Peyer's patch (tissue), 4 donors: ENCODE measurements at regions not wholly inside any gene's neighbourhood (a gene's known extent, or its start where the extent isn't known, plus 50 kb on each side); places are given as distances from the start of the nearest gene placed in this dataset.

Experiments used
- DNase-seq, 3 donors: peaks; one replicate each; pipeline ENCODE4 v3.0.0-alpha.2; 2017 to 2019
- H3K27ac ChIP-seq, 4 donors: fragments of 200-600 bp; sonication (generic); one replicate each; pipeline ENCODE4 v1.5.1; 2016 to 2019
- H3K27me3 ChIP-seq, 2 donors: fragments of 200-600 bp; sonication (generic); one replicate each; pipeline ENCODE4 v1.5.1; 2019
- H3K36me3 ChIP-seq, 3 donors: fragments of 200-600 bp; sonication (generic); one replicate each; pipeline ENCODE4 v1.5.1; 2016 to 2019
- H3K4me1 ChIP-seq, 4 donors: fragments of 200-600 bp; sonication (generic); one replicate each; pipeline ENCODE4 v1.5.1; 2016 to 2019
- H3K4me3 ChIP-seq, 4 donors: fragments of 200-600 bp; sonication (generic); 1 replicate in 3 of 4; 2 replicates in 1 of 4; pipeline ENCODE4 v1.5.1; 2016 to 2019; ENCODE audit warnings: mild to moderate bottlenecking in 1 of 4
- H3K9me3 ChIP-seq, 4 donors: fragments of 200-600 bp; sonication (generic); one replicate each; pipeline ENCODE4 v1.5.1; 2016 to 2019; ENCODE audit warnings: mild to moderate bottlenecking in 1 of 4
- CTCF ChIP-seq, 6 experiments: fragments of 450-650 bp in 4 of 6; fragments of 200-600 bp in 2 of 6; sonication (generic) in 1 of 6; IDR thresholded peaks; one replicate each; pipeline ENCODE4 v1.5.1; 2017 to 2019; ENCODE audit warnings: antibody characterized with exemption in 6 of 6, mild to moderate bottlenecking in 3 of 6, moderate library complexity in 1 of 6
- POLR2A ChIP-seq, 2 donors: fragments of 450-650 bp; IDR thresholded peaks; one replicate each; pipeline ENCODE4 v1.5.1; 2017; ENCODE audit warnings: antibody characterized with exemption in 2 of 2, mild to moderate bottlenecking in 2 of 2, moderate library complexity in 2 of 2

DNA sequence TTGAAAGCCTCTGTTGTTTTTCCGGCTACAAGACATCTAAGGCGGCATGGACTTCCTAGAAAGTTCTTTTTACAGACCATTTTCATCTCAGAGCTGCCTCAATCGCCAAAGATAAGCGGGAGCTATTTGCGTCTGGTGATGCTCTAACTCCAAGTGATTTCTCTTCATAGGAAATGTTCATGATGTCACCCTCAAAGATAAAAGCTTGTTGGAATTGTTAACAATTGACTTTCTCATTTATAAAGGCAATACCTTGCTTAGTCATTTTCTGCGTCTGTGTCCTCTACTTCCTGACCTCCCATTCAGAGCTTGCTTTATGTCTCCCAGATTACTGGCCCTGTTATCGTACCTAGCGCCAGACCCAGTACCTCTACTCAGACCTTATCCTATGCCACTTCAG is 259.0 kb upstream of the G2E3 start:
- Histone ChIP-seq H3K27me3 (no peaks in the 10 kb centered on the region), H3K36me3 (no peaks in the 10 kb centered on the region), H3K4me3 (no peak overlapping the region), H3K27ac (no peak overlapping the region), H3K9me3 (no peaks in the 10 kb centered on the region), H3K4me1 (no peaks in the 10 kb centered on the region)
- DNase-seq: no peak
- TF ChIP-seq POLR2A (IDR thresholded peaks at IDR 0.05) (no peak), CTCF (IDR thresholded peaks at IDR 0.05) (no peak)

GRCh38 chr14:30303350-30303749 is 255.6 kb upstream of the G2E3 start:
- Histone ChIP-seq H3K4me3 (no peak overlapping the region), H3K4me1 (no peaks in the 10 kb centered on the region), H3K27me3 (no peaks in the 10 kb centered on the region), H3K27ac (no peak overlapping the region), H3K9me3 (no peaks in the 10 kb centered on the region), H3K36me3 (no peaks in the 10 kb centered on the region)
- DNase-seq: no peak
- TF ChIP-seq POLR2A (IDR thresholded peaks at IDR 0.05): no peak
- no peak for TF ChIP-seq CTCF (IDR thresholded peaks at IDR 0.05)

GRCh38 chr14:30305346-30305745 is 253.6 kb upstream of the G2E3 start:
- no peaks in the 10 kb centered on the region for H3K4me1 ChIP-seq
- H3K27ac ChIP-seq: no peak overlapping the region
- no peaks in the 10 kb centered on the region for H3K36me3 ChIP-seq
- no peaks in the 10 kb centered on the region for H3K27me3 ChIP-seq
- TF ChIP-seq CTCF (IDR thresholded peaks at IDR 0.05) (no peak), POLR2A (IDR thresholded peaks at IDR 0.05) (no peak)
- no peak overlapping the region for H3K4me3 ChIP-seq
- no peak for DNase-seq
- no peaks in the 10 kb centered on the region for H3K9me3 ChIP-seq

- H3K36me3 ChIP-seq: no peaks in the 10 kb centered on the region
- H3K27me3 ChIP-seq: no peaks in the 10 kb centered on the region
- no peak overlapping the region for H3K4me3 ChIP-seq
- H3K9me3 ChIP-seq: no peaks in the 10 kb centered on the region
- DNase-seq: no peak
- no peak for TF ChIP-seq POLR2A (IDR thresholded peaks at IDR 0.05)
- no peak for TF ChIP-seq CTCF (IDR thresholded peaks at IDR 0.05)
- H3K27ac ChIP-seq: no peak overlapping the region
- H3K4me1 ChIP-seq: no peaks in the 10 kb centered on the region
Measured at GRCh38 chr14:30309405-30309804, 249.6 kb upstream of the G2E3 start.

- peaks cover 0 to 4% (median 0%) of the 10 kb centered on the region in 4 donors for H3K9me3 ChIP-seq
- TF ChIP-seq CTCF (IDR thresholded peaks at IDR 0.05) (no peak), POLR2A (IDR thresholded peaks at IDR 0.05) (no peak)
- no peaks in the 10 kb centered on the region for H3K36me3 ChIP-seq
- H3K27me3 ChIP-seq: no peaks in the 10 kb centered on the region
- H3K4me1 ChIP-seq: no peaks in the 10 kb centered on the region
- H3K27ac ChIP-seq: no peak overlapping the region
- DNase-seq: no peak
- H3K4me3 ChIP-seq: no peak overlapping the region
Measured at GRCh38 chr14:30312214-30312613, 246.7 kb upstream of the G2E3 start.

DNA sequence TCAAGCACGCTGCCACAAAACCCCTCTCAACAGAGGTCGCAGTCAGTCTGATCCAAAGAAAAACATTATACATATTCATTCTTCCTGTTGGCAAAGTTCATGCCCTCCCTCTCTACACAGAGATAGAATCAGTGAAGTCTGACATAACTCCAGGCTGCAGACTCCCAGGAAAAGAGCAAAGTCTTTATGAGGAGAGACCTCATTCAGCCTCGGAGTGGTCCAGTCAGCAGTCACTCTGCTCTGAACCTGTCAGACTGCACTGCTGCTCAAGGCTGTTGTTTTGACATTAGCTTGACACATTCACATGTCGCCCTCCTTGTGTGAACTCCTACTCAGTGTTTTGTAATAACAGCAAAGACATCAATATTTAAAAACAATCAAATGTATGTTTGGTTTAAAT is 241.2 kb upstream of the G2E3 start:
- Histone ChIP-seq H3K4me3 (no peak overlapping the region), H3K4me1 (no peaks in the 10 kb centered on the region), H3K27me3 (no peaks in the 10 kb centered on the region), H3K9me3 (peaks cover 0 to 4% (median 0%) of the 10 kb centered on the region in 4 donors), H3K27ac (no peak overlapping the region), H3K36me3 (no peaks in the 10 kb centered on the region)
- TF ChIP-seq CTCF (IDR thresholded peaks at IDR 0.05): no peak
- no peak for TF ChIP-seq POLR2A (IDR thresholded peaks at IDR 0.05)
- DNase-seq: no peak
